ENCODE measurements at regions not wholly inside any gene's neighbourhood (a gene's known extent, or its start where the extent isn't known, plus 50 kb on each side); places are given as distances from the start of the nearest gene placed in this dataset.

GRCh38 chr12:114855678-114856077, 171.7 kb upstream of the TBX3 start:
- TF ChIP-seq POLR2A (IDR thresholded peaks at IDR 0.05) (no peak), CTCF (IDR thresholded peaks at IDR 0.05 in 4 of 5, conservative IDR thresholded peaks at IDR 0.05 in 1 of 5) (no peak)

Measured in gastrocnemius medialis (tissue), 4 donors.